Transverse colon (tissue), 4 donors: ENCODE measurements at regions not wholly inside any gene's neighbourhood (a gene's known extent, or its start where the extent isn't known, plus 50 kb on each side); places are given as distances from the start of the nearest gene placed in this dataset.

ENCODE experiments used
- DNase-seq: peaks from one replicate; pipeline ENCODE4 v3.0.0-alpha.2; 2019
- H3K27ac ChIP-seq, 4 donors: fragments of 200-600 bp; sonication (generic); 2 replicates each; pipeline ENCODE4 v1.5.1; 2016 to 2018; ENCODE audit warnings: inconsistent platforms in 4 of 4
- H3K27me3 ChIP-seq: fragments of 200-600 bp; sonication (generic); 2 replicates; pipeline ENCODE4 v1.5.1; 2017; ENCODE audit warnings: inconsistent platforms
- H3K36me3 ChIP-seq, 4 donors: fragments of 200-600 bp; sonication (generic); 2 replicates each; pipeline ENCODE4 v1.5.1; 2017 to 2019; ENCODE audit warnings: inconsistent platforms in 4 of 4
- H3K4me1 ChIP-seq, 4 donors: fragments of 200-600 bp; sonication (generic); 2 replicates each; pipeline ENCODE4 v1.5.1; 2017 to 2020; ENCODE audit warnings: inconsistent platforms in 4 of 4
- H3K4me3 ChIP-seq, 4 donors: fragments of 200-600 bp; sonication (generic); 1 replicate in 1 of 4; 2 replicates in 3 of 4; pipeline versions ENCODE4 v1.5.1 to v1.6.1; 2017 to 2019; ENCODE audit warnings: inconsistent platforms in 4 of 4
- H3K9me3 ChIP-seq, 2 donors: fragments of 200-600 bp; sonication (generic); 2 replicates each; pipeline ENCODE4 v1.5.1; 2017 to 2019; ENCODE audit warnings: inconsistent platforms in 2 of 2
- EP300 ChIP-seq: sonication (generic); formaldehyde crosslinking; IDR thresholded peaks from one replicate; pipeline ENCODE4 v1.6.1; 2017; ENCODE audit warnings: antibody characterized with exemption, low read depth
- POLR2A ChIP-seq: fragments of 450-650 bp; IDR thresholded peaks from one replicate; pipeline ENCODE4 v1.6.1; 2016; ENCODE audit warnings: antibody characterized with exemption, mild to moderate bottlenecking, moderate library complexity
- POLR2AphosphoS5 ChIP-seq, 3 donors: sonication (generic); formaldehyde crosslinking; IDR thresholded peaks; one replicate each; pipeline ENCODE4 v1.6.1; 2016; ENCODE audit warnings: antibody characterized with exemption in 3 of 3
- WGBS, 2 donors: methylation state at CpG; one replicate each; pipeline ENCODE4 v1.1.5; 2018; ENCODE audit warnings: low coverage in 1 of 2; 5-methylcytosine and 5-hydroxymethylcytosine counted together
- in situ Hi-C, 4 donors: fragments of 200-750 bp; cut with MboI; loops; one replicate each; pipeline versions ENCODE4 v1.15.0 to v1.15.1; 2017; ENCODE audit warnings: low sequenced_read_pairs in 3 of 4, low pct_ligation_motif_present in 1 of 4, low pct_unique_long_range_greater_than_20kb in 1 of 4
- intact Hi-C: fragments of 100-400 bp; cut with DNase I; formaldehyde crosslinking; loops from one replicate; pipeline ENCODE4 v1.15.1; 2023; ENCODE audit warnings: low total_unique reads
- TF ChIP-seq, protein P1 (sequence below), 5 experiments: fragments of 200-600 bp in 3 of 5; fragments of 450-650 bp in 2 of 5; sonication (generic) in 3 of 5; IDR thresholded peaks; 1 replicate in 2 of 5; 2 replicates in 3 of 5; pipeline ENCODE4 v1.5.1; 2016 to 2017; ENCODE audit warnings: antibody characterized with exemption in 5 of 5, inconsistent platforms in 3 of 5, mild to moderate bottlenecking in 2 of 5, moderate library complexity in 1 of 5

DNA sequence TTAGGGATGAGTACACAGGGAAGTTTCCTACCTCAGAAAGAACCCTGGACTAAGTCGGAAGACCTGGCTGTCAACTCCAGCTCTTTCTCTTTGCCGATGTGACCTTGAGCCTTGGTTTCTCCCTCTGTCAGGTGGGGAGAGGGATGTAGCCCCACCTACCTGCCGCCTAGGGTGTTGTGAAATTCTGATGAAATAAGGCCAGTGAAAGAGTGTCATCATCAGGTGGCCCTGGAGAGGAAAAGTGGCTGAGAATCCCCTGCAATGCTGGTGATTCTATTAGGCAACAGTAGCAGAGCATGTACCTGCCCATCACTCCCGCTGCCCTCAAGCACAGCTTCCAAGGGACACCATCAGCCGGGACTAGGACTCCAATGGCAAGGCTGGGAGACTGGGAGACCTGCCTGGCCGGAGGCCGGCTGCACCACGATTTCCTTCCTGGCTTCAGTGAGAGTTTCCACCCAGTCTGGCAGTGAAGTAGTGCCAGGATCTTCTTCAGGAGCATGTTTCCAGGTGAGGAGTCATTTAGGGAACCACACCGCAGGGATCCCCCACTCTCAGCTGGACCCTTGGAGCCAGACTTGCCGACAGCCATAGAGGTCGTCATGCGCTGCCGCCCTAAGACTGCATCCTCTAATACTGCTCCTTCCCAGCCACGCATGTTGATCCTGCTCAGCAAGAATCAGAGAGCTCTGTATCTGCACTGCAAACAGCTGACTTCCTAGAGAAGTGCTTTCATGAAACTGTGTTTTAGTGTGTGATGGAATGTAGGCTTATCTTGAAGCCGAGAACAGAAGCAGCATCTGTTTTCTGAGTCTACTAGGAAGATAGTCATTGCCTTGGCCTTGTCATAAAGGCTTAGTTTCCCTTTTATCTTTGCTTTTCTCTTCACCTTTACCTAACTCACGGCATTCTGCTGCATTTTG is 88.0 kb upstream of the F3 start:
- Histone ChIP-seq H3K4me1 (no peaks in the 10 kb centered on the region), H3K9me3 (no peaks in the 10 kb centered on the region), H3K4me3 (no peak overlapping the region), H3K27me3 (no peaks in the 10 kb centered on the region), H3K27ac (no peak overlapping the region), H3K36me3 (no peaks in the 10 kb centered on the region)
- DNase-seq, result no peak
- 84 to 92% methylated on average over 2 to 16 of the region's 16 CpGs for WGBS, 2 donors
- in situ Hi-C loops (no loop called here), intact Hi-C loops (no loop called here)
- TF ChIP-seq POLR2AphosphoS5 (IDR thresholded peaks at IDR 0.05), result no peak
- TF ChIP-seq, protein P1, sequence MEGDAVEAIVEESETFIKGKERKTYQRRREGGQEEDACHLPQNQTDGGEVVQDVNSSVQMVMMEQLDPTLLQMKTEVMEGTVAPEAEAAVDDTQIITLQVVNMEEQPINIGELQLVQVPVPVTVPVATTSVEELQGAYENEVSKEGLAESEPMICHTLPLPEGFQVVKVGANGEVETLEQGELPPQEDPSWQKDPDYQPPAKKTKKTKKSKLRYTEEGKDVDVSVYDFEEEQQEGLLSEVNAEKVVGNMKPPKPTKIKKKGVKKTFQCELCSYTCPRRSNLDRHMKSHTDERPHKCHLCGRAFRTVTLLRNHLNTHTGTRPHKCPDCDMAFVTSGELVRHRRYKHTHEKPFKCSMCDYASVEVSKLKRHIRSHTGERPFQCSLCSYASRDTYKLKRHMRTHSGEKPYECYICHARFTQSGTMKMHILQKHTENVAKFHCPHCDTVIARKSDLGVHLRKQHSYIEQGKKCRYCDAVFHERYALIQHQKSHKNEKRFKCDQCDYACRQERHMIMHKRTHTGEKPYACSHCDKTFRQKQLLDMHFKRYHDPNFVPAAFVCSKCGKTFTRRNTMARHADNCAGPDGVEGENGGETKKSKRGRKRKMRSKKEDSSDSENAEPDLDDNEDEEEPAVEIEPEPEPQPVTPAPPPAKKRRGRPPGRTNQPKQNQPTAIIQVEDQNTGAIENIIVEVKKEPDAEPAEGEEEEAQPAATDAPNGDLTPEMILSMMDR (IDR thresholded peaks at IDR 0.05), result no peak

DNA sequence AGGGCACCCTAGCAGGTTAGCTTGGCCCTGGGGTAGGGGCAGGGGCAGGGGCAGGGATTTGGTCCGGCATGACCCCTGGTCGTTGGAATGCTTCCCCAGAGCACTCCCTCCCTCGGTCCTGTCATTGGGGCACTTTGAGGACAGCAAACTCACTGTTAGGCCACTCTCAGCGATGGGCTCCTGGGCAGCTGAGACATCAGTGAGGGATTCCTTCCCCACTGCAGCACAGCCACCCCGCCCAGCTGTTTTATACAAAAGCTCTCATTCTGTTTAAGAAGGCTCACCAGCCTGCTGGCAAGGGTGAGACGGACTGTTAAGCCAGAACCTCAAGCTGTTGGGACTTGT is 86.9 kb upstream of the F3 start:
- no peak overlapping the region for H3K4me3 ChIP-seq
- TF ChIP-seq EP300 (no peak), POLR2A (no peak), POLR2AphosphoS5 (IDR thresholded peaks at IDR 0.05) (no peak)
- TF ChIP-seq, protein P1 (IDR thresholded peaks at IDR 0.05), result no peak
- H3K9me3 ChIP-seq, result no peaks in the 10 kb centered on the region
- DNase-seq, result no peak
- no peak overlapping the region for H3K27ac ChIP-seq
- in situ Hi-C loops, result no loop called here
- no peaks in the 10 kb centered on the region for H3K4me1 ChIP-seq
- WGBS, 2 donors, result 86 to 87% methylated on average over 1 to 6 of the region's 6 CpGs
- H3K27me3 ChIP-seq, result no peaks in the 10 kb centered on the region
- intact Hi-C loops, result no loop called here
- H3K36me3 ChIP-seq, result no peaks in the 10 kb centered on the region

DNA sequence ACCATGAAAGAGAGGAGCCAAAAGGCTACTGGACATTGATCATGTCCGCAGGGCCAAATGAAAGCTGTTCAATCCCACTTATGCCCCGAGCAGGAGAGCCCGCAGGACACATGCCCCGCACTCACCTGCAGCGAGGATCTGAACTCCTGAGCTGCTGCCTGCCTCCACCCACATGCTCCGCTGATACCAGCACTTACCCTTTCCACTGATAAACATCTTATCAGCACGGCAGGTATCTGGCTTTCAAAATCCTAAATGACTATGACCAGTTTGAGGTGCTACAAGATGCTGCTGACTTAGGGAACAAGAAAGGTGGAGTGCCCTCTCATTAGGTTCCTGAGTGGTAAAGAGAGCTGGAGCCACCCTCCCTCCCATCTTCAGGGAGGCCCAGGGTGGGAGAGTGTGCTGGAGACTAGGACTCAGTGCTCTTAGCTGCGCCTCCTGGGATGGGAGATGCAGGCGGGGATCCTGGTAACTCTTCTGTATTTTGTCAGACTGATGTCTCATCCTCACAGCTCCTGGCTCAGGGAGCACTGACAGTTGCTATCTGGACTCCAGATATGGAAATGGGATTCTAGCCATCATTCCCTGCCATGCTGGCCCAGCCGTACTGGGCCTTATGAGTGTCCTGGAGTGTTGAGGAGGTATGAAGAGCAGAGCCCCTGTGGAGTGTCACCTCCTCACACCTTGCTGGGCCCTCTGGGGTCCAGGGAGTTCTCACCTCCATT is 86.4 kb upstream of the F3 start:
- no peaks in the 10 kb centered on the region for H3K27me3 ChIP-seq
- 80 to 81% methylated on average over 1 to 10 of the region's 10 CpGs for WGBS, 2 donors
- no peaks in the 10 kb centered on the region for H3K4me1 ChIP-seq
- intact Hi-C loops (no loop called here), in situ Hi-C loops (no loop called here)
- no peaks in the 10 kb centered on the region for H3K9me3 ChIP-seq
- no peak for DNase-seq
- no peaks in the 10 kb centered on the region for H3K36me3 ChIP-seq
- TF ChIP-seq POLR2AphosphoS5 (IDR thresholded peaks at IDR 0.05), result no peak
- no peak for TF ChIP-seq EP300
- TF ChIP-seq POLR2A, result no peak
- TF ChIP-seq, protein P1 (IDR thresholded peaks at IDR 0.05), result no peak
- no peak overlapping the region for H3K4me3 ChIP-seq
- H3K27ac ChIP-seq, result no peak overlapping the region

DNA sequence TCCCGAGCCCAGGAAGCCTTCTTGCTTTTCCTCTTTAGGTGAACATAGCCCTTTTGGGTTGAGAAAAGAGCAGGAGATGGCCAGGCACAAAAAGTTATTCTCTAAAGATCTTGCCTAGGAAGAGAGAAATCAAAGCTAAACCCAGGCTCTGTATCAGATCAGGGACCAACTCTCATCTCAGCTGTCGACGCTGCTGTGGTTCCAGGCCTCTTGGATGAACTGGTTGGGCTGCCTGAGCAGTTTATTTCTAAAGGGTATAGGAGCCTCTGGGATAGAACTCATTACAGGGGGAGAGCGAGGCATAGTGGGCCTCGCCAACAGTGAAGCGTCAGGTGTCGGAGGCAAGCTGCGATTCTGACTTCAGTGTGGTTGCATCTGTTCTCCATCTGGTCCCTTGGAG is 82.6 kb upstream of the F3 start:
- in situ Hi-C loops, result no loop called here
- TF ChIP-seq, protein P1 (IDR thresholded peaks at IDR 0.05), result no peak
- TF ChIP-seq EP300, result no peak
- no peak for TF ChIP-seq POLR2AphosphoS5 (IDR thresholded peaks at IDR 0.05)
- TF ChIP-seq POLR2A, result no peak

More for the DNA sequence above, 82.6 kb upstream of the F3 start:
- WGBS, 2 donors, result 92% methylated on average over 8 of the region's 8 CpGs; no CpG with 5 or more reads in 1 of the 2 donors
- DNase-seq, result no peak
- Histone ChIP-seq H3K27ac (no peak overlapping the region), H3K27me3 (no peaks in the 10 kb centered on the region), H3K4me1 (peaks cover 6 to 19% (median 16%) of the 10 kb centered on the region in 4 donors), H3K36me3 (no peaks in the 10 kb centered on the region), H3K4me3 (no peak overlapping the region), H3K9me3 (no peaks in the 10 kb centered on the region)
- intact Hi-C loops, result no loop called here
